Activated CD8-positive, alpha-beta T cell treated with anti-CD3 and anti-CD28 coated beads for 36 hours (primary cell): ENCODE measurements at regions not wholly inside any gene's neighbourhood (a gene's known extent, or its start where the extent isn't known, plus 50 kb on each side); places are given as distances from the start of the nearest gene placed in this dataset.

Source experiments
- ATAC-seq: fragments of 200-7000 bp; cut with Tn5 transposase; one replicate; pipeline ENCODE4 v1.10.0; 2021; ENCODE audit warnings: mild to moderate bottlenecking, moderate library complexity
- CTCF ChIA-PET: fragments of 350-600 bp; sonication (Branson Sonifier 250); formaldehyde crosslinking; loops from one replicate; lab custom pipeline; 2021; ENCODE audit warnings: antibody characterized with exemption; lab: Charles Lee
- POLR2A ChIA-PET: fragments of 350-600 bp; sonication (Branson Sonifier 250); formaldehyde crosslinking; loops from one replicate; lab custom pipeline; 2021; ENCODE audit warnings: antibody characterized with exemption; lab: Charles Lee
- DNase-seq: peaks from one replicate; pipeline ENCODE4 v3.0.0-alpha.2; 2020
- H3K27ac Mint-ChIP-seq: one replicate; pipeline ENCODE4 v1.8.0; 2021; ENCODE audit warnings: mild to moderate bottlenecking, mixed read lengths
- H3K27me3 Mint-ChIP-seq: one replicate; pipeline ENCODE4 v1.8.0; 2021; ENCODE audit warnings: mixed read lengths
- H3K36me3 Mint-ChIP-seq: one replicate; pipeline ENCODE4 v1.8.0; 2021; ENCODE audit warnings: low read depth, mixed read lengths
- H3K4me1 Mint-ChIP-seq: one replicate; pipeline ENCODE4 v1.8.0; 2021; ENCODE audit warnings: low read depth, mixed read lengths
- H3K4me3 Mint-ChIP-seq: one replicate; pipeline ENCODE4 v1.8.0; 2021; ENCODE audit warnings: mild to moderate bottlenecking, moderate library complexity, mixed read lengths
- H3K9me3 Mint-ChIP-seq: one replicate; pipeline ENCODE4 v1.8.0; 2021; ENCODE audit warnings: mixed read lengths
- intact Hi-C: fragments of 100-400 bp; cut with micrococcal nuclease; formaldehyde crosslinking; loops from one replicate; pipeline ENCODE4 v1.10.0; 2022
- TF ChIP-seq, protein P1 (sequence below): fragments of 200-600 bp; IDR thresholded peaks from one replicate; pipeline ENCODE4 v1.8.0; 2022; ENCODE audit warnings: antibody characterized with exemption, mild to moderate bottlenecking

DNA sequence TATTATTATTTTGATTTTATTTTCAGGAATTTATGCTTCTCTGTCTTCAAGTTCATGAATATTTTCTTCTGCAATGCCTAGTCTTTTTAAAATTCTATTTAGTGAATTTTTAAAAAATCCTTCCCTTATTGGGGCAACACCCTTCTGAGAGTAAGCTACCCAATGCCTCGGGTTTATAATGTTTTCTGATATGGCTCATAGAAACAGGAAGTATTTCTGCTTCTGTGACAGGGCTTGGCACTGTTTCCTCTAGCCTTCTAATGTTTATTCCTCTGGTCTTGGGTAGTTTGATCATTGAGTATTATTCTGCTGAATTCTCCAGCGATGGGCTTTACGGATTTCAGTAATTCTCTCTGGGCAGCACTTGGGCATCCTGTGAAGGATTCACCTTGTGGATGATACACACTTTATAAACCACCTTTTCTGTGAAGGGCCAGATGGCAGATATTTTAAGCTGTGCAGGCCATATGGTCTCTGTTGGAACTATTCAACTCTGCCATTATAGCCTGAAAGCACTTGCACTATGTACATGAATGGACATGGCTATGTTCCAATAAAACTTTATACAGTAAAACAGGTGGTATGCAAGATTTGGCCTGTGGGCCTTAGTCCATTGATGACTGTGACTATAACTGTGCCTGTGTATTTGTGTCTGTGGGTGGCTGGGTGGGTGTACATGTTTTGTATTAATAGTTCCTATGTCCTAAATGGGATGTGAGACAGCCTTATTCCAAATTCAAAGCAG lies 95.9 kb upstream of the FAT1 start:
- POLR2A ChIA-PET = no interaction called here

DNA sequence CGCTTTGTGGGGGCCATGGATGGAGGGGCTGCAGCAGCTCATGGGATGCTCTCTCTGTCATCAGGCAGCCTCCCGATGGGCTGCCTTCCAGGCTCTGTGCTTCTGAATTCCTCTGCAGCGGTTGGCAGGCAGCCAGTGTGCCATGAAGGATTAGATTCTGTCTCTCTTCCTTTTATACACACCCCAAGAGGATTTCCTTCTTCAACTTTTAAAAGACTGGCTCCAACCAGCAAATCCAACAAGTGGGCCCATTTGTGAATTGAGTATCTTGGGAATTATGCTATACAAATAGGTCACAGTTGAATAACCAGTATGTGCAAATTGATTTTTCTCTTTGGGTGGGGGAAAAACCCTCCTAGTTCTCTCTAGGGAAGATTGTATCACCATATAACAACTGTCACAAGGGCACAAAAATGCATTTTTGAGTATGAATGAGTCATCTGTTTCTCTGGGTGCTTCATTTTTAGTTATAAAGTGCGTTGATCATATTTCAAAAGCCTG lies 96.8 kb upstream of the FAT1 start:
- TF ChIP-seq, protein P1, sequence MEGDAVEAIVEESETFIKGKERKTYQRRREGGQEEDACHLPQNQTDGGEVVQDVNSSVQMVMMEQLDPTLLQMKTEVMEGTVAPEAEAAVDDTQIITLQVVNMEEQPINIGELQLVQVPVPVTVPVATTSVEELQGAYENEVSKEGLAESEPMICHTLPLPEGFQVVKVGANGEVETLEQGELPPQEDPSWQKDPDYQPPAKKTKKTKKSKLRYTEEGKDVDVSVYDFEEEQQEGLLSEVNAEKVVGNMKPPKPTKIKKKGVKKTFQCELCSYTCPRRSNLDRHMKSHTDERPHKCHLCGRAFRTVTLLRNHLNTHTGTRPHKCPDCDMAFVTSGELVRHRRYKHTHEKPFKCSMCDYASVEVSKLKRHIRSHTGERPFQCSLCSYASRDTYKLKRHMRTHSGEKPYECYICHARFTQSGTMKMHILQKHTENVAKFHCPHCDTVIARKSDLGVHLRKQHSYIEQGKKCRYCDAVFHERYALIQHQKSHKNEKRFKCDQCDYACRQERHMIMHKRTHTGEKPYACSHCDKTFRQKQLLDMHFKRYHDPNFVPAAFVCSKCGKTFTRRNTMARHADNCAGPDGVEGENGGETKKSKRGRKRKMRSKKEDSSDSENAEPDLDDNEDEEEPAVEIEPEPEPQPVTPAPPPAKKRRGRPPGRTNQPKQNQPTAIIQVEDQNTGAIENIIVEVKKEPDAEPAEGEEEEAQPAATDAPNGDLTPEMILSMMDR = no peak
- peaks cover 2% of the 10 kb centered on the region for H3K9me3 Mint-ChIP-seq
- ChIA-PET POLR2A (no interaction called here), CTCF (no interaction called here)
- H3K4me1 Mint-ChIP-seq = no peaks in the 10 kb centered on the region
- DNase-seq (no peak), ATAC-seq (no peak)
- H3K27me3 Mint-ChIP-seq = no peaks in the 10 kb centered on the region
- H3K36me3 Mint-ChIP-seq = no peaks in the 10 kb centered on the region
- intact Hi-C loops = no loop called here
- no peak overlapping the region for H3K27ac Mint-ChIP-seq
- no peak overlapping the region for H3K4me3 Mint-ChIP-seq

More for the DNA sequence above, 95.9 kb upstream of the FAT1 start:
- H3K9me3 Mint-ChIP-seq = peaks cover 2% of the 10 kb centered on the region
- CTCF ChIA-PET = no interaction called here
- H3K36me3 Mint-ChIP-seq = no peaks in the 10 kb centered on the region
- no peaks in the 10 kb centered on the region for H3K4me1 Mint-ChIP-seq
- intact Hi-C loops = no loop called here
- no peak overlapping the region for H3K4me3 Mint-ChIP-seq
- no peak for DNase-seq
- no peak overlapping the region for H3K27ac Mint-ChIP-seq
- TF ChIP-seq, protein P1 = no peak
- ATAC-seq = no peak
- H3K27me3 Mint-ChIP-seq = no peaks in the 10 kb centered on the region

- ChIA-PET CTCF (no interaction called here), POLR2A (no interaction called here)
Measured at GRCh38 chr4:186823989-186824388, 100.3 kb upstream of the FAT1 start.

DNA sequence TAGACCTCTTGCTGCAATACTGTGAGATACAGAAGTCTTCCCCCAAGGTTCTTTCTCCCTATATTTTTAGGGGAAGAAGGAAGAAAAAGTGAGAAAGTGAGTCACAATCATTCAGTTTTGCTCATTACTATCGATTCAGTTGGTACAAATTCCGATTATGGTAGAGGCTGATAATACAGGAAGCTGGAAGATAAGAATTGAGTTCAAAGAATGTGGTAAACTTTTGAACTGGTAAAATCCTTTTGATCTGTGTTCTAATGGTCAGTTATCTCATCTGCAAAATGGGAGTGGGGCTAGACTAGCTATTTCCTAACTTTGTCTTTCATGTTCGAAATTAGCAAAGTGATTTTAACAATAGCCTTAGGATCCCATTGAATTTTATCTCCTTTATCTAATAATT lies 101.4 kb upstream of the FAT1 start:
- H3K4me1 Mint-ChIP-seq = no peaks in the 10 kb centered on the region
- intact Hi-C loops = no loop called here
- ATAC-seq (no peak), DNase-seq (no peak)
- no peak overlapping the region for H3K27ac Mint-ChIP-seq
- H3K27me3 Mint-ChIP-seq = no peaks in the 10 kb centered on the region
- ChIA-PET CTCF (no interaction called here), POLR2A (no interaction called here)
- no peak overlapping the region for H3K4me3 Mint-ChIP-seq
- H3K36me3 Mint-ChIP-seq = no peaks in the 10 kb centered on the region
- TF ChIP-seq, protein P1 = no peak
- H3K9me3 Mint-ChIP-seq = peaks cover 6% of the 10 kb centered on the region

More at GRCh38 chr4:186823989-186824388, 100.3 kb upstream of the FAT1 start:
- DNase-seq (no peak), ATAC-seq (no peak)
- Mint-ChIP-seq H3K36me3 (no peaks in the 10 kb centered on the region), H3K27me3 (no peaks in the 10 kb centered on the region), H3K27ac (no peak overlapping the region), H3K4me1 (no peaks in the 10 kb centered on the region), H3K4me3 (no peak overlapping the region), H3K9me3 (peaks cover 6% of the 10 kb centered on the region)
- TF ChIP-seq, protein P1 = no peak
- intact Hi-C loops = no loop called here

DNA sequence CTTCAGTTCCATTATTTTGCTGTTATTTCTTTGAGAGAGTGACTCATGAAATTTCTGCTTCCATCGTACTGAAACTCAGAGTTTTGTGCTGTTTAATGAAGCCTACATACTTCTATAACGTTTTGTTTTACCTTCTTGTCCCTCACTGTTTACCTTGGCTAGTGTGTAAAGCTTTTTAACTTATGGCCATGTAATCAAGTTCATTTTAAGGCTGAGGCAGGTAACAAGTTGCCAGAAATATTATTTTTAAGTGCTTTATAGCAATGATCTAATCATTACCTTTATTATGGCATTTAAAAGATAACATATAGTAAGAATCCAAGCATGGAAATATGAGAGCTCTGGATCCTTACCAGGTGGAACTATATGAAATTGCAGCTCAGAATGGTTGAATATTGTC lies 102.3 kb upstream of the FAT1 start:
- ChIA-PET POLR2A (no interaction called here), CTCF (no interaction called here)
- Mint-ChIP-seq H3K36me3 (no peaks in the 10 kb centered on the region), H3K27me3 (no peaks in the 10 kb centered on the region), H3K9me3 (peaks cover 6% of the 10 kb centered on the region), H3K4me1 (no peaks in the 10 kb centered on the region), H3K4me3 (no peak overlapping the region), H3K27ac (no peak overlapping the region)
- DNase-seq (no peak), ATAC-seq (no peak)
- intact Hi-C loops = no loop called here
- TF ChIP-seq, protein P1 = no peak
